ENCODE measurements at regions not wholly inside any gene's neighbourhood (a gene's known extent, or its start where the extent isn't known, plus 50 kb on each side); places are given as distances from the start of the nearest gene placed in this dataset.

- TF ChIP-seq SAP30 (IDR thresholded peaks at IDR 0.05; ENCODE audit: insufficient read depth, insufficient replicate concordance, low read length) (no peak), PHF8 (conservative IDR thresholded peaks at IDR 0.05; ENCODE audit: low read depth, low read length) (no peak), BACH1 (IDR thresholded peaks at IDR 0.05; ENCODE audit: low read length) (no peak; the same call in 1 of the 2 replicates), SRF (IDR thresholded peaks at IDR 0.05; ENCODE audit: low read depth, low read length) (no peak)
Observed at GRCh38 chr6:71028877-71029252, 72.0 kb upstream of the B3GAT2 start (continued).
